OCI-LY1 (cell line): ENCODE measurements at regions not wholly inside any gene's neighbourhood (a gene's known extent, or its start where the extent isn't known, plus 50 kb on each side); places are given as distances from the start of the nearest gene placed in this dataset.

Experiments used
- EZH2 ChIP-seq: fragments of 200-600 bp; sonication (generic), shearing (Covaris generic); IDR thresholded peaks from 2 replicates; pipeline ENCODE4 v1.8.0; 2017; ENCODE audit warnings: borderline replicate concordance, mixed run types, mild to moderate bottlenecking, antibody characterized with exemption, low read length, moderate library complexity, mixed read lengths
- TF ChIP-seq, protein P1 (sequence below): fragments of 200-600 bp; sonication (generic), shearing (Covaris generic); IDR thresholded peaks from 2 replicates; pipeline ENCODE4 v1.5.1; 2017; ENCODE audit warnings: mild to moderate bottlenecking, antibody characterized with exemption, low read length, moderate library complexity, mixed read lengths

DNA sequence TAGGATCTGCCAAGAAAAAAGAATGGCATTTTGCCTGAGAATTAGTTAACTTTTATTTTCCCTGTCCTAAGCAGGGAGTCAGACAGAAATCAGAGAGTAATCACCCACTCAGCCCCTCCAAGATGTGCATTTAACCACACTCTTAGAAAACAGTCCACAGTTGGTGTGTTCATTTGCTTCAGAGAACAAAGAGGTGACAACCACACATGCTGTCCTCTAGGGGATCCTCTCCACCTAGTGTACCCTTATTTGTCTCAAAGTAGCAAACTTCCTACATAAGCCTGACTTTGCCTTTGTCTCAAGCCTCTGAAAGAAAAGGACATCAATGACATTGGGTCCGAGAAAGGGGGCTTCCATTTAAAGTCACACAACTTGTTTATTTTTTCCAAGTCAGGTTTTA, 107.0 kb upstream of the RFC3 start:
- TF ChIP-seq, protein P1, sequence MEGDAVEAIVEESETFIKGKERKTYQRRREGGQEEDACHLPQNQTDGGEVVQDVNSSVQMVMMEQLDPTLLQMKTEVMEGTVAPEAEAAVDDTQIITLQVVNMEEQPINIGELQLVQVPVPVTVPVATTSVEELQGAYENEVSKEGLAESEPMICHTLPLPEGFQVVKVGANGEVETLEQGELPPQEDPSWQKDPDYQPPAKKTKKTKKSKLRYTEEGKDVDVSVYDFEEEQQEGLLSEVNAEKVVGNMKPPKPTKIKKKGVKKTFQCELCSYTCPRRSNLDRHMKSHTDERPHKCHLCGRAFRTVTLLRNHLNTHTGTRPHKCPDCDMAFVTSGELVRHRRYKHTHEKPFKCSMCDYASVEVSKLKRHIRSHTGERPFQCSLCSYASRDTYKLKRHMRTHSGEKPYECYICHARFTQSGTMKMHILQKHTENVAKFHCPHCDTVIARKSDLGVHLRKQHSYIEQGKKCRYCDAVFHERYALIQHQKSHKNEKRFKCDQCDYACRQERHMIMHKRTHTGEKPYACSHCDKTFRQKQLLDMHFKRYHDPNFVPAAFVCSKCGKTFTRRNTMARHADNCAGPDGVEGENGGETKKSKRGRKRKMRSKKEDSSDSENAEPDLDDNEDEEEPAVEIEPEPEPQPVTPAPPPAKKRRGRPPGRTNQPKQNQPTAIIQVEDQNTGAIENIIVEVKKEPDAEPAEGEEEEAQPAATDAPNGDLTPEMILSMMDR = peak; percentile 22; the same call in 1 of the 2 replicates
- no peak for TF ChIP-seq EZH2
